ENCODE measurements at regions not wholly inside any gene's neighbourhood (a gene's known extent, or its start where the extent isn't known, plus 50 kb on each side); places are given as distances from the start of the nearest gene placed in this dataset.

GRCh38 chr2:14189929-14190328, 442.6 kb upstream of the LRATD1 start:
- no peak for TF ChIP-seq CTCF (IDR thresholded peaks at IDR 0.05)
- Histone ChIP-seq H3K4me1 (no peaks in the 10 kb centered on the region), H3K9me3 (peaks cover 0 to 5% of the 10 kb centered on the region in 2 donors), H3K27ac (no peak overlapping the region), H3K27me3 (no peaks in the 10 kb centered on the region), H3K4me3 (no peak overlapping the region), H3K36me3 (no peaks in the 10 kb centered on the region)
- no peak for DNase-seq (ENCODE audit: low spot score)

- no peak for DNase-seq (ENCODE audit: low spot score)
- H3K27ac ChIP-seq: no peak overlapping the region
- H3K9me3 ChIP-seq: no peaks in the 10 kb centered on the region
- TF ChIP-seq CTCF (IDR thresholded peaks at IDR 0.05): no peak
- H3K27me3 ChIP-seq: no peaks in the 10 kb centered on the region
- H3K4me3 ChIP-seq: no peak overlapping the region
- H3K4me1 ChIP-seq: no peaks in the 10 kb centered on the region
- H3K36me3 ChIP-seq: no peaks in the 10 kb centered on the region
Measured at GRCh38 chr2:14194233-14194632, 438.3 kb upstream of the LRATD1 start.

GRCh38 chr2:14197293-14197692, 435.2 kb upstream of the LRATD1 start:
- Histone ChIP-seq H3K9me3 (no peaks in the 10 kb centered on the region), H3K4me1 (no peaks in the 10 kb centered on the region), H3K27ac (no peak overlapping the region), H3K27me3 (no peaks in the 10 kb centered on the region), H3K36me3 (no peaks in the 10 kb centered on the region), H3K4me3 (no peak overlapping the region)
- TF ChIP-seq CTCF (IDR thresholded peaks at IDR 0.05): no peak
- DNase-seq (ENCODE audit: low spot score): no peak

- Histone ChIP-seq H3K36me3 (no peaks in the 10 kb centered on the region), H3K9me3 (no peaks in the 10 kb centered on the region), H3K4me1 (no peaks in the 10 kb centered on the region), H3K27me3 (no peaks in the 10 kb centered on the region), H3K27ac (no peak overlapping the region), H3K4me3 (no peak overlapping the region)
- DNase-seq (ENCODE audit: low spot score): no peak
- TF ChIP-seq CTCF (IDR thresholded peaks at IDR 0.05): no peak
Measured at GRCh38 chr2:14199040-14199439, 433.5 kb upstream of the LRATD1 start.

GRCh38 chr2:14219306-14219705, 413.2 kb upstream of the LRATD1 start:
- H3K27me3 ChIP-seq: no peaks in the 10 kb centered on the region

More at GRCh38 chr2:14219306-14219705, 413.2 kb upstream of the LRATD1 start:
- no peaks in the 10 kb centered on the region for H3K4me1 ChIP-seq
- H3K36me3 ChIP-seq: no peaks in the 10 kb centered on the region
- no peak overlapping the region for H3K4me3 ChIP-seq
- no peaks in the 10 kb centered on the region for H3K9me3 ChIP-seq
- H3K27ac ChIP-seq: no peak overlapping the region
- DNase-seq (ENCODE audit: low spot score): no peak
- no peak for TF ChIP-seq CTCF (IDR thresholded peaks at IDR 0.05)
